HEK293 (cell line): ENCODE measurements at regions not wholly inside any gene's neighbourhood (a gene's known extent, or its start where the extent isn't known, plus 50 kb on each side); places are given as distances from the start of the nearest gene placed in this dataset.

Source experiments
- CTCF ChIA-PET: fragments of 350-600 bp; formaldehyde crosslinking; extraction: SDS; loops from one replicate; lab custom pipeline; 2021; ENCODE audit warnings: antibody characterized with exemption; lab: Yijun Ruan, JAX
- POLR2A ChIA-PET: fragments of 300-600 bp; formaldehyde crosslinking; extraction: SDS; loops from one replicate; lab custom pipeline; 2020; ENCODE audit warnings: antibody characterized with exemption, inconsistent platforms; lab: Yijun Ruan, JAX
- H3K27ac ChIP-seq: fragments of 200-500 bp; sonication (Bioruptor generic); 2 replicates; pipeline ENCODE4 v1.5.1; 2014; ENCODE audit warnings: low read depth, low read length, control low read depth, inconsistent platforms; ENCODE audit errors: extremely low read depth
- H3K36me3 ChIP-seq, 2 experiments: fragments of 200-500 bp in 1 of 2; sonication (Bioruptor generic) in 1 of 2; 1 replicate in 1 of 2; 2 replicates in 1 of 2; pipeline ENCODE4 v1.5.1; 2014 to 2017; ENCODE audit warnings: inconsistent platforms in 2 of 2, low read length in 2 of 2; ENCODE audit not compliant: control insufficient read depth in 2 of 2, insufficient read depth in 1 of 2
- H3K4me1 ChIP-seq: fragments of 200-500 bp; sonication (Bioruptor generic); 2 replicates; pipeline ENCODE4 v1.5.1; 2014; ENCODE audit warnings: mild to moderate bottlenecking, low read length, inconsistent platforms; ENCODE audit not compliant: control insufficient read depth, insufficient read depth
- H3K4me3 ChIP-seq: 2 replicates; pipeline ENCODE4 v1.5.1; 2011; ENCODE audit warnings: low read depth, mild to moderate bottlenecking, control low read depth, low read length, moderate library complexity
- H3K9me3 ChIP-seq: fragments of 200-500 bp; sonication (Bioruptor generic); 2 replicates; pipeline ENCODE4 v1.5.1; 2014; ENCODE audit warnings: low read depth, low read length, inconsistent platforms; ENCODE audit not compliant: control insufficient read depth, insufficient read depth
- RBAK ChIP-seq: fragments of 450-650 bp; formaldehyde crosslinking; IDR thresholded peaks from 2 replicates; pipeline ENCODE4 v1.5.1; 2016; ENCODE audit warnings: missing biosample characterization, missing genetic modification characterization
- ZFP41 ChIP-seq: fragments of 450-650 bp; formaldehyde crosslinking; IDR thresholded peaks from 2 replicates; pipeline ENCODE4 v1.5.1; 2016; ENCODE audit warnings: missing biosample characterization, missing genetic modification characterization, borderline replicate concordance
- ZNF175 ChIP-seq: fragments of 450-650 bp; formaldehyde crosslinking; IDR thresholded peaks from 2 replicates; pipeline ENCODE4 v1.5.1; 2016; ENCODE audit warnings: missing biosample characterization, missing genetic modification characterization
- ZNF19 ChIP-seq: fragments of 450-650 bp; formaldehyde crosslinking; IDR thresholded peaks from 2 replicates; pipeline ENCODE4; 2016; ENCODE audit warnings: missing biosample characterization, missing genetic modification characterization, low read depth
- ZNF335 ChIP-seq: fragments of 450-650 bp; formaldehyde crosslinking; conservative IDR thresholded peaks from 2 replicates; pipeline ENCODE4 v1.5.1; 2016; ENCODE audit warnings: missing biosample characterization, missing genetic modification characterization
- ZNF341 ChIP-seq: fragments of 450-650 bp; formaldehyde crosslinking; IDR thresholded peaks from 2 replicates; pipeline ENCODE4; 2016; ENCODE audit warnings: low read depth, missing biosample characterization, missing genetic modification characterization
- ZNF416 ChIP-seq: fragments of 450-650 bp; formaldehyde crosslinking; IDR thresholded peaks from 2 replicates; pipeline ENCODE4 v1.5.1; 2016; ENCODE audit warnings: missing biosample characterization, missing genetic modification characterization
- ZNF521 ChIP-seq: fragments of 450-650 bp; formaldehyde crosslinking; IDR thresholded peaks from 2 replicates; pipeline ENCODE4 v1.5.1; 2017; ENCODE audit warnings: missing biosample characterization, mild to moderate bottlenecking, missing genetic modification characterization
- ZNF561 ChIP-seq: fragments of 450-650 bp; IDR thresholded peaks from 2 replicates; pipeline ENCODE4 v1.5.1; 2018; ENCODE audit warnings: missing biosample characterization, missing genetic modification characterization, borderline replicate concordance
- ZNF623 ChIP-seq: fragments of 450-650 bp; formaldehyde crosslinking; IDR thresholded peaks from 2 replicates; pipeline ENCODE4 v1.5.1; 2016; ENCODE audit warnings: missing biosample characterization, missing genetic modification characterization
- ZNF677 ChIP-seq: fragments of 450-650 bp; IDR thresholded peaks from 2 replicates; pipeline ENCODE4 v1.5.0; 2018; ENCODE audit warnings: missing biosample characterization, mild to moderate bottlenecking, missing genetic modification characterization, moderate library complexity
- ZNF76 ChIP-seq: fragments of 450-650 bp; formaldehyde crosslinking; IDR thresholded peaks from 2 replicates; pipeline ENCODE4; 2016; ENCODE audit warnings: low read depth, missing biosample characterization, missing genetic modification characterization, borderline replicate concordance
- ZNF843 ChIP-seq: fragments of 450-650 bp; formaldehyde crosslinking; IDR thresholded peaks from 2 replicates; pipeline ENCODE4 v1.5.1; 2016; ENCODE audit warnings: missing biosample characterization, missing genetic modification characterization
- ZSCAN16 ChIP-seq: fragments of 450-650 bp; formaldehyde crosslinking; IDR thresholded peaks from 2 replicates; pipeline ENCODE4 v1.5.1; 2016; ENCODE audit warnings: missing biosample characterization, missing genetic modification characterization
- TF ChIP-seq, protein P1 (sequence below): fragments of 450-650 bp; formaldehyde crosslinking; IDR thresholded peaks from 2 replicates; pipeline ENCODE4 v1.5.1; 2016; ENCODE audit warnings: missing biosample characterization, missing genetic modification characterization
- TF ChIP-seq, protein P2 (sequence below): fragments of 450-650 bp; formaldehyde crosslinking; IDR thresholded peaks from 2 replicates; pipeline ENCODE4 v1.5.1; 2016; ENCODE audit warnings: missing biosample characterization, missing genetic modification characterization, borderline replicate concordance
- TF ChIP-seq, protein P3 (sequence below): fragments of 450-650 bp; formaldehyde crosslinking; IDR thresholded peaks from 2 replicates; pipeline ENCODE4; 2016; ENCODE audit warnings: missing biosample characterization, missing genetic modification characterization
- TF ChIP-seq, protein P4 (sequence below): fragments of 450-650 bp; formaldehyde crosslinking; IDR thresholded peaks from 2 replicates; pipeline ENCODE4 v1.5.1; 2017; ENCODE audit warnings: missing biosample characterization, missing genetic modification characterization
- TF ChIP-seq, protein P5 (sequence below): fragments of 450-650 bp; formaldehyde crosslinking; IDR thresholded peaks from 2 replicates; pipeline ENCODE4 v1.5.1; 2017; ENCODE audit warnings: missing biosample characterization, missing genetic modification characterization

DNA sequence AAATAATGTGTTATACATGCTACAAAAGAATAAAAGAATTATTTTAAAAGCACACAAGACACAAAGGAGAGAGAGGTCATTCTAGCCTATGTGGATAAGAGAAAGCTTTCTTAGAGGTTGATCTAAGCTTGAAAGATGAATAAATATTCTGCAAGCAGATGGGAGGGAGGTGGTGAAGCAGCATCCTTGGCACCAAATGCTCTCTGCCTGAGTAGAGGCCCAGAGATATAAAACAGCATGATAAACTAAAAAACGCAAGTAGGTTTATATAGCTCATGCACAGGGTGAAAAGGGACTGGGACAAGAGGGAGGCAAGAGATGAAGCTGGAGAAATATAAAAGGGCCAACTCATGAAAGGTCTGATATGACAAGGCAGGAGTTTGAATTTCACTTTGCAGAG, 283.2 kb upstream of the POU5F2 start:
- Histone ChIP-seq H3K9me3 (no peaks in the 10 kb centered on the region), H3K4me1 (no peaks in the 10 kb centered on the region), H3K27ac (no peak overlapping the region), H3K36me3 (no peaks in the 10 kb centered on the region), H3K4me3 (no peak overlapping the region)
- POLR2A ChIA-PET: no interaction called here
- TF ChIP-seq, protein P1, sequence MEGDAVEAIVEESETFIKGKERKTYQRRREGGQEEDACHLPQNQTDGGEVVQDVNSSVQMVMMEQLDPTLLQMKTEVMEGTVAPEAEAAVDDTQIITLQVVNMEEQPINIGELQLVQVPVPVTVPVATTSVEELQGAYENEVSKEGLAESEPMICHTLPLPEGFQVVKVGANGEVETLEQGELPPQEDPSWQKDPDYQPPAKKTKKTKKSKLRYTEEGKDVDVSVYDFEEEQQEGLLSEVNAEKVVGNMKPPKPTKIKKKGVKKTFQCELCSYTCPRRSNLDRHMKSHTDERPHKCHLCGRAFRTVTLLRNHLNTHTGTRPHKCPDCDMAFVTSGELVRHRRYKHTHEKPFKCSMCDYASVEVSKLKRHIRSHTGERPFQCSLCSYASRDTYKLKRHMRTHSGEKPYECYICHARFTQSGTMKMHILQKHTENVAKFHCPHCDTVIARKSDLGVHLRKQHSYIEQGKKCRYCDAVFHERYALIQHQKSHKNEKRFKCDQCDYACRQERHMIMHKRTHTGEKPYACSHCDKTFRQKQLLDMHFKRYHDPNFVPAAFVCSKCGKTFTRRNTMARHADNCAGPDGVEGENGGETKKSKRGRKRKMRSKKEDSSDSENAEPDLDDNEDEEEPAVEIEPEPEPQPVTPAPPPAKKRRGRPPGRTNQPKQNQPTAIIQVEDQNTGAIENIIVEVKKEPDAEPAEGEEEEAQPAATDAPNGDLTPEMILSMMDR (tag by site-specific recombination): no peak
- TF ChIP-seq ZNF175 (tag by site-specific recombination): no peak
- CTCF ChIA-PET: interaction anchor here (1.1 kb wide), 1 partner anchor 62 kb away, joined by 3 read pairs; no protein-coding TSS in a partner anchor

DNA sequence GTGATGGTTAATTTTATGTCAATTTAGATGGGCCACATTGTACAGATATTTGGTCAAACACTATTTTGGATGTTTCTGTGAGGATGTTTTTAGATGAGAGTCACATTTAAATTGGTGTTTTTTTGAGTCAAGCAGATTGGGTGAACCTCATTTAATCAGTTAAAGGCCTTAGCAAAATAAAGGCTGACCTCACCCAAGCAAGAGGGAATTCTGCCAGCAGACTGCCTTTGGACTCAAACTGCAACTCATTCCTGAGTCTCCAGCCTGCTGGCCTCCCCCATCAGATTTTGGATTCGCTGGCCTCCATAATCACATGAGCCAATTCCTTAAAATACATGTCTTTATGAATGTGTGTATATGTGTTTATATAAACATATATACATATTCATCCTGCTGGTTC, 282.7 kb upstream of the POU5F2 start:
- Histone ChIP-seq H3K9me3 (no peaks in the 10 kb centered on the region), H3K27ac (no peak overlapping the region), H3K4me3 (no peak overlapping the region), H3K4me1 (no peaks in the 10 kb centered on the region), H3K36me3 (no peaks in the 10 kb centered on the region)
- POLR2A ChIA-PET: no interaction called here
- TF ChIP-seq, protein P2, sequence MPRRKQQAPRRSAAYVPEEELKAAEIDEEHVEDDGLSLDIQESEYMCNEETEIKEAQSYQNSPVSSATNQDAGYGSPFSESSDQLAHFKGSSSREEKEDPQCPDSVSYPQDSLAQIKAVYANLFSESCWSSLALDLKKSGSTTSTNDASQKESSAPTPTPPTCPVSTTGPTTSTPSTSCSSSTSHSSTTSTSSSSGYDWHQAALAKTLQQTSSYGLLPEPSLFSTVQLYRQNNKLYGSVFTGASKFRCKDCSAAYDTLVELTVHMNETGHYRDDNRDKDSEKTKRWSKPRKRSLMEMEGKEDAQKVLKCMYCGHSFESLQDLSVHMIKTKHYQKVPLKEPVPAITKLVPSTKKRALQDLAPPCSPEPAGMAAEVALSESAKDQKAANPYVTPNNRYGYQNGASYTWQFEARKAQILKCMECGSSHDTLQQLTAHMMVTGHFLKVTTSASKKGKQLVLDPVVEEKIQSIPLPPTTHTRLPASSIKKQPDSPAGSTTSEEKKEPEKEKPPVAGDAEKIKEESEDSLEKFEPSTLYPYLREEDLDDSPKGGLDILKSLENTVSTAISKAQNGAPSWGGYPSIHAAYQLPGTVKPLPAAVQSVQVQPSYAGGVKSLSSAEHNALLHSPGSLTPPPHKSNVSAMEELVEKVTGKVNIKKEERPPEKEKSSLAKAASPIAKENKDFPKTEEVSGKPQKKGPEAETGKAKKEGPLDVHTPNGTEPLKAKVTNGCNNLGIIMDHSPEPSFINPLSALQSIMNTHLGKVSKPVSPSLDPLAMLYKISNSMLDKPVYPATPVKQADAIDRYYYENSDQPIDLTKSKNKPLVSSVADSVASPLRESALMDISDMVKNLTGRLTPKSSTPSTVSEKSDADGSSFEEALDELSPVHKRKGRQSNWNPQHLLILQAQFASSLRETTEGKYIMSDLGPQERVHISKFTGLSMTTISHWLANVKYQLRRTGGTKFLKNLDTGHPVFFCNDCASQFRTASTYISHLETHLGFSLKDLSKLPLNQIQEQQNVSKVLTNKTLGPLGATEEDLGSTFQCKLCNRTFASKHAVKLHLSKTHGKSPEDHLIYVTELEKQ (tag by site-specific recombination): no peak
- no peak for TF ChIP-seq ZNF623 (tag by site-specific recombination)
- no peak for TF ChIP-seq ZFP41 (tag by site-specific recombination)
- TF ChIP-seq, protein P3, sequence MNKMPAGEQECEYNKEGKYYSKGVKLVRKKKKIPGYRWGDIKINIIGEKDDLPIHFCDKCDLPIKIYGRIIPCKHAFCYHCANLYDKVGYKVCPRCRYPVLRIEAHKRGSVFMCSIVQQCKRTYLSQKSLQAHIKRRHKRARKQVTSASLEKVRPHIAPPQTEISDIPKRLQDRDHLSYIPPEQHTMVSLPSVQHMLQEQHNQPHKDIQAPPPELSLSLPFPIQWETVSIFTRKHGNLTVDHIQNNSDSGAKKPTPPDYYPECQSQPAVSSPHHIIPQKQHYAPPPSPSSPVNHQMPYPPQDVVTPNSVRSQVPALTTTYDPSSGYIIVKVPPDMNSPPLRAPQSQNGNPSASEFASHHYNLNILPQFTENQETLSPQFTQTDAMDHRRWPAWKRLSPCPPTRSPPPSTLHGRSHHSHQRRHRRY: no peak
- TF ChIP-seq, protein P4, sequence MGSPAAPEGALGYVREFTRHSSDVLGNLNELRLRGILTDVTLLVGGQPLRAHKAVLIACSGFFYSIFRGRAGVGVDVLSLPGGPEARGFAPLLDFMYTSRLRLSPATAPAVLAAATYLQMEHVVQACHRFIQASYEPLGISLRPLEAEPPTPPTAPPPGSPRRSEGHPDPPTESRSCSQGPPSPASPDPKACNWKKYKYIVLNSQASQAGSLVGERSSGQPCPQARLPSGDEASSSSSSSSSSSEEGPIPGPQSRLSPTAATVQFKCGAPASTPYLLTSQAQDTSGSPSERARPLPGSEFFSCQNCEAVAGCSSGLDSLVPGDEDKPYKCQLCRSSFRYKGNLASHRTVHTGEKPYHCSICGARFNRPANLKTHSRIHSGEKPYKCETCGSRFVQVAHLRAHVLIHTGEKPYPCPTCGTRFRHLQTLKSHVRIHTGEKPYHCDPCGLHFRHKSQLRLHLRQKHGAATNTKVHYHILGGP: no peak
- CTCF ChIA-PET: interaction anchor here (1.1 kb wide), 1 partner anchor 63 kb away, joined by 3 read pairs; no protein-coding TSS in a partner anchor

DNA sequence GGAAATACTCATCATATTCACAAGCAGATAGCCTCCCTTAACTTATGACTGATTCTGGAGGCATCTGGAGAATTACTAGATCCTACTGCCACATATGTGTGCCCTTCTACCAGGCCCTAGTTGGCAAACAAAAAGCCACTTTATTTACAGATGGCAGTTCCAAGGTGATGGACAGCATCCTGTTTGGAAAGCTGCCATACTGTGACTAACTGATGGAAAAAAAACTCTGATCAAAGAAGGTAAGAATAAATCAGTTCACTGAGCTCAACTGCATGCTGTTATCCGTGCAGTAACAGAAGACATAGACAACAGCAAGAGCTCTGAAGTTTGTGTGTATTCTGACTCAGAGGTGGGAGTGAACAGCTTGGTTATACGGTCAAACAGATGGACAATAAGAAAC, 279.8 kb upstream of the POU5F2 start:
- no peaks in the 10 kb centered on the region for H3K4me1 ChIP-seq
- no peak overlapping the region for H3K27ac ChIP-seq
- no peak for TF ChIP-seq ZNF416 (tag by site-specific recombination)
- no peak for TF ChIP-seq RBAK
- TF ChIP-seq ZNF843 (tag by site-specific recombination): no peak
- TF ChIP-seq ZNF335 (tag by site-specific recombination): no peak
- no peak for TF ChIP-seq ZNF561 (tag by site-specific recombination)
- no peak for TF ChIP-seq ZNF76 (tag by site-specific recombination)
- no peak for TF ChIP-seq ZNF341 (tag by site-specific recombination)
- TF ChIP-seq ZNF677 (tag by site-specific recombination): no peak
- TF ChIP-seq ZSCAN16 (tag by site-specific recombination): no peak
- TF ChIP-seq, protein P5, sequence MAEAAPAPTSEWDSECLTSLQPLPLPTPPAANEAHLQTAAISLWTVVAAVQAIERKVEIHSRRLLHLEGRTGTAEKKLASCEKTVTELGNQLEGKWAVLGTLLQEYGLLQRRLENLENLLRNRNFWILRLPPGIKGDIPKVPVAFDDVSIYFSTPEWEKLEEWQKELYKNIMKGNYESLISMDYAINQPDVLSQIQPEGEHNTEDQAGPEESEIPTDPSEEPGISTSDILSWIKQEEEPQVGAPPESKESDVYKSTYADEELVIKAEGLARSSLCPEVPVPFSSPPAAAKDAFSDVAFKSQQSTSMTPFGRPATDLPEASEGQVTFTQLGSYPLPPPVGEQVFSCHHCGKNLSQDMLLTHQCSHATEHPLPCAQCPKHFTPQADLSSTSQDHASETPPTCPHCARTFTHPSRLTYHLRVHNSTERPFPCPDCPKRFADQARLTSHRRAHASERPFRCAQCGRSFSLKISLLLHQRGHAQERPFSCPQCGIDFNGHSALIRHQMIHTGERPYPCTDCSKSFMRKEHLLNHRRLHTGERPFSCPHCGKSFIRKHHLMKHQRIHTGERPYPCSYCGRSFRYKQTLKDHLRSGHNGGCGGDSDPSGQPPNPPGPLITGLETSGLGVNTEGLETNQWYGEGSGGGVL: no peak
- TF ChIP-seq ZNF19: no peak
- no peak for TF ChIP-seq ZNF521 (tag by site-specific recombination)

More for the DNA sequence above, 279.8 kb upstream of the POU5F2 start:
- ChIA-PET POLR2A (no interaction called here), CTCF (no interaction called here)
- Histone ChIP-seq H3K4me3 (no peak overlapping the region), H3K36me3 (no peaks in the 10 kb centered on the region), H3K9me3 (no peaks in the 10 kb centered on the region)
